ENCODE measurements at regions not wholly inside any gene's neighbourhood (a gene's known extent, or its start where the extent isn't known, plus 50 kb on each side); places are given as distances from the start of the nearest gene placed in this dataset.

DNA sequence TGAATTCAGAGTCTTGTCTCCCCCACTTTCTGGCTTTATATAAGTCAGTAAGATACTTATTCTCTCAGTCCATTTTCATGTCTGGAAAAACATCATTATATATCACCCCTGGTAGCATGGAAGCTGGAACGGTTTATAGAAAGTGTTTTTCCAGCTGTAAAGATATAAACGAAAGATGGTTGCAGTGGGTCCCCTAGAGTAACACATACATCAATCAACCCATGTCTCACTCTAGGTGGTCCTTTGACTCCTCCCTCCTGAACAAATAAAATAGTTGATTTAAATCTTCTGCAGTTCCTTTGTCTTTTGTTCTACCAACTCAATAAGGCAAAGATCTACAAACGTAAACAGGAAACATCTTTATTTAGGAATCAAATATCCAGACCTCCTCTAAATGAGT, 1306.1 kb upstream of the TENM3 start:
- no peak for DNase-seq (ENCODE audit: low spot score)
- Histone ChIP-seq H3K9me3 (replicated peaks in 1 of 2; ENCODE audit: control insufficient read depth in 2 of 2, insufficient read depth in 1 of 2, low read depth in 1 of 2, low read length in 2 of 2) (no peaks in the 10 kb centered on the region), H3K14ac (ENCODE audit: low read length) (no peak overlapping the region), H3K9ac (ENCODE audit: low read depth, low read length, poor library complexity) (no peak overlapping the region), H3K4me1 (ENCODE audit: control insufficient read depth in 2 of 2, insufficient read depth in 1 of 2, low read depth in 1 of 2, low read length in 2 of 2) (no peaks in the 10 kb centered on the region), H3K18ac (ENCODE audit: low read length) (no peak overlapping the region), H2AFZ (ENCODE audit: low read length) (no peak overlapping the region), H3K27ac (replicated peaks; ENCODE audit: low read length) (no peak overlapping the region), H2BK5ac (ENCODE audit: low read length) (no peak overlapping the region), H2BK15ac (ENCODE audit: low read length) (no peak overlapping the region), H2BK120ac (ENCODE audit: low read depth, low read length) (no peak overlapping the region), H2AK5ac (ENCODE audit: low read depth, low read length) (no peak overlapping the region), H3K4me3 (ENCODE audit: low read length in 2 of 2) (no peak overlapping the region), H2BK12ac (ENCODE audit: low read length) (no peak overlapping the region), H3K4ac (ENCODE audit: low read length) (no peak overlapping the region), H3K23ac (ENCODE audit: low read depth, low read length, poor library complexity) (no peak overlapping the region), H3K4me2 (ENCODE audit: insufficient read depth, low read length, poor library complexity, severe bottlenecking) (no peak overlapping the region), H3K79me1 (ENCODE audit: low read depth, low read length) (no peaks in the 10 kb centered on the region), H3K36me3 (replicated peaks in 1 of 2; ENCODE audit: control insufficient read depth in 2 of 2, insufficient read depth in 2 of 2, low read length in 2 of 2) (peaks cover 0 to 1% of the 10 kb centered on the region in 2 donors), H3K27me3 (ENCODE audit: control insufficient read depth in 3 of 3, insufficient read depth in 3 of 3, low read depth in 1 of 3, low read length in 3 of 3) (no peaks in the 10 kb centered on the region), H4K91ac (ENCODE audit: low read depth, low read length, poor library complexity) (no peak overlapping the region), H4K8ac (ENCODE audit: low read depth, low read length) (no peak overlapping the region)
- WGBS, 2 donors (ENCODE audit: extremely low coverage in 2 of 2, insufficient read length in 2 of 2, insufficient replicate concordance in 1 of 2), result no CpG with 5 or more reads among the region's 3 CpGs

DNA sequence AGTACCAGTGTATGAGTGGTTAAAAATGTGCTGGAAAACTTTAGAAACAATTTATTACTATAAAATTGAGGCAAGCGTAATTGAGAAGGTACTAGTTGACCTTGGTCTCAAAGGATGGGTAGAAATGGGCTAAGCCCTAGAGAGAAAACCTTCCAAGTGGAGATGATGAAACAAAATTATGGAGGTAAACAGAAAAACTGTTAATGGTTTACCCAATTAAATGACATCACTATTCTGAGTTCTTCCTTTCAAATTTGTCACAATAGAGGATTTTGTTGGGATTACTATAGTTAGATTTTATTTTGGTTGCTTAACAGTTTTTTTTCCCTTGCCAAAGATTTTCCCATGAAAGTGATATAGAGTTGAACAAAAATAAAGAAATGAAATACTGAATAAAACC, 1302.5 kb upstream of the TENM3 start:
- no peak overlapping the region for H2BK5ac ChIP-seq (ENCODE audit: low read length)
- no CpG with 5 or more reads among the region's 1 CpG for WGBS, 2 donors (ENCODE audit: extremely low coverage in 2 of 2, insufficient read length in 2 of 2, insufficient replicate concordance in 1 of 2)
- H3K18ac ChIP-seq (ENCODE audit: low read length), result no peak overlapping the region
- H4K91ac ChIP-seq (ENCODE audit: low read depth, low read length, poor library complexity), result no peak overlapping the region
- no peak for DNase-seq (ENCODE audit: low spot score)
- no peak overlapping the region for H3K9ac ChIP-seq (ENCODE audit: low read depth, low read length, poor library complexity)
- no peak overlapping the region for H2BK120ac ChIP-seq (ENCODE audit: low read depth, low read length)
- H3K23ac ChIP-seq (ENCODE audit: low read depth, low read length, poor library complexity), result no peak overlapping the region
- H3K27me3 ChIP-seq (ENCODE audit: control insufficient read depth in 3 of 3, insufficient read depth in 3 of 3, low read depth in 1 of 3, low read length in 3 of 3), result no peaks in the 10 kb centered on the region
- peaks cover 0 to 1% of the 10 kb centered on the region in 2 donors for H3K36me3 ChIP-seq (replicated peaks in 1 of 2; ENCODE audit: control insufficient read depth in 2 of 2, insufficient read depth in 2 of 2, low read length in 2 of 2)
- no peak overlapping the region for H3K4me2 ChIP-seq (ENCODE audit: insufficient read depth, low read length, poor library complexity, severe bottlenecking)
- H4K8ac ChIP-seq (ENCODE audit: low read depth, low read length), result no peak overlapping the region
- no peak overlapping the region for H2AFZ ChIP-seq (ENCODE audit: low read length)
- H3K4me3 ChIP-seq (ENCODE audit: low read length in 2 of 2), result no peak overlapping the region
- no peak overlapping the region for H2AK5ac ChIP-seq (ENCODE audit: low read depth, low read length)
- no peak overlapping the region for H2BK15ac ChIP-seq (ENCODE audit: low read length)
- no peak overlapping the region for H3K27ac ChIP-seq (replicated peaks; ENCODE audit: low read length)
- H3K4ac ChIP-seq (ENCODE audit: low read length), result no peak overlapping the region
- no peaks in the 10 kb centered on the region for H3K9me3 ChIP-seq (replicated peaks in 1 of 2; ENCODE audit: control insufficient read depth in 2 of 2, insufficient read depth in 1 of 2, low read depth in 1 of 2, low read length in 2 of 2)
- H3K4me1 ChIP-seq (ENCODE audit: control insufficient read depth in 2 of 2, insufficient read depth in 1 of 2, low read depth in 1 of 2, low read length in 2 of 2), result no peaks in the 10 kb centered on the region
- no peaks in the 10 kb centered on the region for H3K79me1 ChIP-seq (ENCODE audit: low read depth, low read length)
- H2BK12ac ChIP-seq (ENCODE audit: low read length), result no peak overlapping the region
- H3K14ac ChIP-seq (ENCODE audit: low read length), result no peak overlapping the region

- H3K4ac ChIP-seq (ENCODE audit: low read length), result no peak overlapping the region
- no peak overlapping the region for H3K14ac ChIP-seq (ENCODE audit: low read length)
- no peak overlapping the region for H4K8ac ChIP-seq (ENCODE audit: low read depth, low read length)
- H3K79me1 ChIP-seq (ENCODE audit: low read depth, low read length), result no peaks in the 10 kb centered on the region
- DNase-seq (ENCODE audit: low spot score), result no peak
- no peak overlapping the region for H3K4me3 ChIP-seq (ENCODE audit: low read length in 2 of 2)
- no peak overlapping the region for H2AK5ac ChIP-seq (ENCODE audit: low read depth, low read length)
- H3K36me3 ChIP-seq (replicated peaks in 1 of 2; ENCODE audit: control insufficient read depth in 2 of 2, insufficient read depth in 2 of 2, low read length in 2 of 2), result no peaks in the 10 kb centered on the region
- H4K91ac ChIP-seq (ENCODE audit: low read depth, low read length, poor library complexity), result no peak overlapping the region
- H3K18ac ChIP-seq (ENCODE audit: low read length), result no peak overlapping the region
- H3K27ac ChIP-seq (replicated peaks; ENCODE audit: low read length), result no peak overlapping the region
- no peaks in the 10 kb centered on the region for H3K9me3 ChIP-seq (replicated peaks in 1 of 2; ENCODE audit: control insufficient read depth in 2 of 2, insufficient read depth in 1 of 2, low read depth in 1 of 2, low read length in 2 of 2)
- no peak overlapping the region for H3K4me2 ChIP-seq (ENCODE audit: insufficient read depth, low read length, poor library complexity, severe bottlenecking)
- no peak overlapping the region for H2AFZ ChIP-seq (ENCODE audit: low read length)
- WGBS, 2 donors (ENCODE audit: extremely low coverage in 2 of 2, insufficient read length in 2 of 2, insufficient replicate concordance in 1 of 2), result no CpG with 5 or more reads among the region's 5 CpGs
- H3K9ac ChIP-seq (ENCODE audit: low read depth, low read length, poor library complexity), result no peak overlapping the region
- H2BK120ac ChIP-seq (ENCODE audit: low read depth, low read length), result no peak overlapping the region
- no peaks in the 10 kb centered on the region for H3K27me3 ChIP-seq (ENCODE audit: control insufficient read depth in 3 of 3, insufficient read depth in 3 of 3, low read depth in 1 of 3, low read length in 3 of 3)
- no peak overlapping the region for H2BK12ac ChIP-seq (ENCODE audit: low read length)
- H3K4me1 ChIP-seq (ENCODE audit: control insufficient read depth in 2 of 2, insufficient read depth in 1 of 2, low read depth in 1 of 2, low read length in 2 of 2), result no peaks in the 10 kb centered on the region
- H2BK5ac ChIP-seq (ENCODE audit: low read length), result no peak overlapping the region
- H3K23ac ChIP-seq (ENCODE audit: low read depth, low read length, poor library complexity), result no peak overlapping the region
- H2BK15ac ChIP-seq (ENCODE audit: low read length), result no peak overlapping the region
Observed at GRCh38 chr4:180942367-180942916, 1300.8 kb upstream of the TENM3 start.

- Histone ChIP-seq H2BK12ac (ENCODE audit: low read length) (no peak overlapping the region), H4K91ac (ENCODE audit: low read depth, low read length, poor library complexity) (no peak overlapping the region), H3K14ac (ENCODE audit: low read length) (no peak overlapping the region)
Observed at GRCh38 chr4:180946188-180946587, 1297.0 kb upstream of the TENM3 start.

More at GRCh38 chr4:180946188-180946587, 1297.0 kb upstream of the TENM3 start:
- Histone ChIP-seq H3K18ac (ENCODE audit: low read length) (no peak overlapping the region), H3K4me2 (ENCODE audit: insufficient read depth, low read length, poor library complexity, severe bottlenecking) (no peak overlapping the region), H2AK5ac (ENCODE audit: low read depth, low read length) (no peak overlapping the region), H3K9ac (ENCODE audit: low read depth, low read length, poor library complexity) (no peak overlapping the region), H3K27me3 (ENCODE audit: control insufficient read depth in 3 of 3, insufficient read depth in 3 of 3, low read depth in 1 of 3, low read length in 3 of 3) (no peaks in the 10 kb centered on the region), H3K9me3 (replicated peaks in 1 of 2; ENCODE audit: control insufficient read depth in 2 of 2, insufficient read depth in 1 of 2, low read depth in 1 of 2, low read length in 2 of 2) (no peaks in the 10 kb centered on the region), H2BK120ac (ENCODE audit: low read depth, low read length) (no peak overlapping the region), H4K8ac (ENCODE audit: low read depth, low read length) (no peak overlapping the region), H3K79me1 (ENCODE audit: low read depth, low read length) (no peaks in the 10 kb centered on the region), H2BK5ac (ENCODE audit: low read length) (no peak overlapping the region), H2AFZ (ENCODE audit: low read length) (no peak overlapping the region), H2BK15ac (ENCODE audit: low read length) (no peak overlapping the region), H3K23ac (ENCODE audit: low read depth, low read length, poor library complexity) (no peak overlapping the region), H3K36me3 (replicated peaks in 1 of 2; ENCODE audit: control insufficient read depth in 2 of 2, insufficient read depth in 2 of 2, low read length in 2 of 2) (no peaks in the 10 kb centered on the region), H3K4ac (ENCODE audit: low read length) (no peak overlapping the region), H3K27ac (replicated peaks; ENCODE audit: low read length) (no peak overlapping the region), H3K4me3 (ENCODE audit: low read length in 2 of 2) (no peak overlapping the region), H3K4me1 (ENCODE audit: control insufficient read depth in 2 of 2, insufficient read depth in 1 of 2, low read depth in 1 of 2, low read length in 2 of 2) (no peaks in the 10 kb centered on the region)
- no peak for DNase-seq (ENCODE audit: low spot score)
- no CpG with 5 or more reads among the region's 4 CpGs for WGBS, 2 donors (ENCODE audit: extremely low coverage in 2 of 2, insufficient read length in 2 of 2, insufficient replicate concordance in 1 of 2)

Data from neuronal stem cell (in vitro differentiated cells).